Activated T-helper 1 cell treated with anti-CD3 and anti-CD28 coated beads, Interleukin-12 subunit alpha, Interleukin-12 subunit beta, Interleukin-2, Interleukin-4 antibody, amounts not matched to agents 30 ng/mL and 10 ng/mL and 1 ng/mL, durations not matched to agents 14 hours and 24 hours and 36 hours (primary cell): ENCODE measurements at regions not wholly inside any gene's neighbourhood (a gene's known extent, or its start where the extent isn't known, plus 50 kb on each side); places are given as distances from the start of the nearest gene placed in this dataset.

ENCODE experiments used
- DNase-seq: peaks from one replicate; pipeline ENCODE4 v3.0.0; 2021; ENCODE audit warnings: low spot score
- H3K27ac Mint-ChIP-seq: one replicate; pipeline ENCODE4 v1.8.0; 2021; ENCODE audit warnings: mild to moderate bottlenecking, mixed read lengths
- H3K27me3 Mint-ChIP-seq: one replicate; pipeline ENCODE4 v1.8.0; 2022; ENCODE audit warnings: mild to moderate bottlenecking, moderate library complexity, mixed read lengths; ENCODE audit not compliant: insufficient read depth
- H3K36me3 Mint-ChIP-seq: one replicate; pipeline ENCODE4 v1.8.0; 2021; ENCODE audit warnings: low read depth, mixed read lengths
- H3K4me1 Mint-ChIP-seq: one replicate; pipeline ENCODE4 v1.8.0; 2021; ENCODE audit warnings: low read depth, mixed read lengths
- H3K4me3 Mint-ChIP-seq: one replicate; pipeline ENCODE4 v1.8.0; 2021; ENCODE audit warnings: mild to moderate bottlenecking, moderate library complexity, mixed read lengths
- H3K9me3 Mint-ChIP-seq: one replicate; pipeline ENCODE4 v1.8.0; 2021; ENCODE audit warnings: mixed read lengths
- intact Hi-C: fragments of 100-400 bp; cut with micrococcal nuclease; formaldehyde crosslinking; loops from one replicate; pipeline ENCODE4 v1.15.1; 2024

GRCh38 chr7:51693258-51693657 lies 376.6 kb upstream of the COBL start:
- no peaks in the 10 kb centered on the region for H3K36me3 Mint-ChIP-seq
- no peaks in the 10 kb centered on the region for H3K27me3 Mint-ChIP-seq
- H3K27ac Mint-ChIP-seq: no peak overlapping the region
- no peaks in the 10 kb centered on the region for H3K4me1 Mint-ChIP-seq
- H3K4me3 Mint-ChIP-seq: no peak overlapping the region
- peaks cover 15% of the 10 kb centered on the region for H3K9me3 Mint-ChIP-seq
- intact Hi-C loops: no loop called here
- no peak for DNase-seq

- peaks cover 26% of the 10 kb centered on the region for H3K9me3 Mint-ChIP-seq
- no peaks in the 10 kb centered on the region for H3K4me1 Mint-ChIP-seq
- DNase-seq: no peak
- no peak overlapping the region for H3K4me3 Mint-ChIP-seq
- no peaks in the 10 kb centered on the region for H3K36me3 Mint-ChIP-seq
- intact Hi-C loops: no loop called here
- no peak overlapping the region for H3K27ac Mint-ChIP-seq
- H3K27me3 Mint-ChIP-seq: no peaks in the 10 kb centered on the region
Observed at GRCh38 chr7:51689547-51689946, 372.9 kb upstream of the COBL start.

- Mint-ChIP-seq H3K4me1 (no peaks in the 10 kb centered on the region), H3K36me3 (no peaks in the 10 kb centered on the region), H3K4me3 (no peak overlapping the region), H3K27me3 (no peaks in the 10 kb centered on the region), H3K27ac (no peak overlapping the region), H3K9me3 (peaks cover 24% of the 10 kb centered on the region)
- intact Hi-C loops: no loop called here
- no peak for DNase-seq
Observed at GRCh38 chr7:51685794-51686193, 369.2 kb upstream of the COBL start.

- Mint-ChIP-seq H3K9me3 (peaks cover 13% of the 10 kb centered on the region), H3K27me3 (no peaks in the 10 kb centered on the region), H3K27ac (no peak overlapping the region), H3K36me3 (no peaks in the 10 kb centered on the region), H3K4me3 (no peak overlapping the region), H3K4me1 (no peaks in the 10 kb centered on the region)
- intact Hi-C loops: no loop called here
- DNase-seq: no peak
Observed at GRCh38 chr7:51680594-51681399, 364.2 kb upstream of the COBL start.

GRCh38 chr7:51679358-51679757 lies 362.7 kb upstream of the COBL start:
- H3K4me1 Mint-ChIP-seq: no peaks in the 10 kb centered on the region
- no peak overlapping the region for H3K27ac Mint-ChIP-seq
- no peak overlapping the region for H3K4me3 Mint-ChIP-seq
- H3K9me3 Mint-ChIP-seq: peaks cover 13% of the 10 kb centered on the region
- no peaks in the 10 kb centered on the region for H3K36me3 Mint-ChIP-seq
- intact Hi-C loops: no loop called here
- no peaks in the 10 kb centered on the region for H3K27me3 Mint-ChIP-seq
- DNase-seq: no peak

- H3K4me3 Mint-ChIP-seq: no peak overlapping the region
- H3K4me1 Mint-ChIP-seq: no peaks in the 10 kb centered on the region
Observed at GRCh38 chr7:51666751-51667150, 350.1 kb upstream of the COBL start.

GRCh38 chr7:51666266-51666665 lies 349.7 kb upstream of the COBL start:
- DNase-seq: no peak
- H3K4me1 Mint-ChIP-seq: no peaks in the 10 kb centered on the region
- H3K36me3 Mint-ChIP-seq: no peaks in the 10 kb centered on the region
- H3K4me3 Mint-ChIP-seq: no peak overlapping the region
- intact Hi-C loops: no loop called here
- H3K9me3 Mint-ChIP-seq: no peaks in the 10 kb centered on the region
- no peaks in the 10 kb centered on the region for H3K27me3 Mint-ChIP-seq
- H3K27ac Mint-ChIP-seq: no peak overlapping the region

More at GRCh38 chr7:51666751-51667150, 350.1 kb upstream of the COBL start:
- Mint-ChIP-seq H3K36me3 (no peaks in the 10 kb centered on the region), H3K27ac (no peak overlapping the region), H3K27me3 (no peaks in the 10 kb centered on the region), H3K9me3 (no peaks in the 10 kb centered on the region)
- no peak for DNase-seq
- intact Hi-C loops: no loop called here

- H3K27me3 Mint-ChIP-seq: no peaks in the 10 kb centered on the region
Observed at GRCh38 chr7:51665045-51665780, 348.6 kb upstream of the COBL start.

GRCh38 chr7:51660516-51660915 lies 343.9 kb upstream of the COBL start:
- DNase-seq: no peak
- Mint-ChIP-seq H3K4me3 (no peak overlapping the region), H3K27me3 (peaks cover 2% of the 10 kb centered on the region), H3K9me3 (no peaks in the 10 kb centered on the region), H3K36me3 (no peaks in the 10 kb centered on the region), H3K27ac (no peak overlapping the region), H3K4me1 (no peaks in the 10 kb centered on the region)
- intact Hi-C loops: no loop called here

More at GRCh38 chr7:51665045-51665780, 348.6 kb upstream of the COBL start:
- intact Hi-C loops: no loop called here
- H3K4me3 Mint-ChIP-seq: no peak overlapping the region
- no peaks in the 10 kb centered on the region for H3K36me3 Mint-ChIP-seq
- no peaks in the 10 kb centered on the region for H3K9me3 Mint-ChIP-seq
- no peaks in the 10 kb centered on the region for H3K4me1 Mint-ChIP-seq
- no peak for DNase-seq
- no peak overlapping the region for H3K27ac Mint-ChIP-seq

GRCh38 chr7:51658684-51659083 lies 342.1 kb upstream of the COBL start:
- intact Hi-C loops: no loop called here
- Mint-ChIP-seq H3K4me1 (no peaks in the 10 kb centered on the region), H3K27me3 (peaks cover 2% of the 10 kb centered on the region), H3K36me3 (no peaks in the 10 kb centered on the region), H3K9me3 (no peaks in the 10 kb centered on the region), H3K27ac (no peak overlapping the region), H3K4me3 (no peak overlapping the region)
- no peak for DNase-seq

GRCh38 chr7:51647931-51648351 lies 331.3 kb upstream of the COBL start:
- H3K9me3 Mint-ChIP-seq: peaks cover 8% of the 10 kb centered on the region
- no peak overlapping the region for H3K27ac Mint-ChIP-seq
- H3K4me1 Mint-ChIP-seq: no peaks in the 10 kb centered on the region
- H3K27me3 Mint-ChIP-seq: no peaks in the 10 kb centered on the region
- no peak for DNase-seq
- H3K4me3 Mint-ChIP-seq: no peak overlapping the region
- intact Hi-C loops: no loop called here
- H3K36me3 Mint-ChIP-seq: no peaks in the 10 kb centered on the region

GRCh38 chr7:51647486-51647885 lies 330.9 kb upstream of the COBL start:
- Mint-ChIP-seq H3K4me3 (no peak overlapping the region), H3K9me3 (peaks cover 8% of the 10 kb centered on the region)

GRCh38 chr7:51645702-51646298 lies 329.2 kb upstream of the COBL start:
- no peaks in the 10 kb centered on the region for H3K36me3 Mint-ChIP-seq
- no peak for DNase-seq
- H3K4me1 Mint-ChIP-seq: no peaks in the 10 kb centered on the region
- H3K4me3 Mint-ChIP-seq: no peak overlapping the region
- peaks cover 8% of the 10 kb centered on the region for H3K9me3 Mint-ChIP-seq
- intact Hi-C loops: no loop called here
- H3K27ac Mint-ChIP-seq: no peak overlapping the region
- no peaks in the 10 kb centered on the region for H3K27me3 Mint-ChIP-seq

More at GRCh38 chr7:51647486-51647885, 330.9 kb upstream of the COBL start:
- DNase-seq: no peak
- H3K36me3 Mint-ChIP-seq: no peaks in the 10 kb centered on the region
- no peaks in the 10 kb centered on the region for H3K4me1 Mint-ChIP-seq
- no peaks in the 10 kb centered on the region for H3K27me3 Mint-ChIP-seq
- intact Hi-C loops: no loop called here
- H3K27ac Mint-ChIP-seq: no peak overlapping the region
